Activated naive CD8-positive, alpha-beta T cell treated with anti-CD3 and anti-CD28 coated beads, Interleukin-2, amount 50 U/mL, for 24 hours (primary cell): ENCODE measurements at regions not wholly inside any gene's neighbourhood (a gene's known extent, or its start where the extent isn't known, plus 50 kb on each side); places are given as distances from the start of the nearest gene placed in this dataset.

Experiments used
- ATAC-seq: fragments of 150-1000 bp; cut with Tn5 transposase; one replicate; pipeline ENCODE4 v1.10.0; 2021
- DNase-seq: peaks from one replicate; pipeline ENCODE4 v3.0.0; 2021
- H3K27ac Mint-ChIP-seq: one replicate; pipeline ENCODE4 v1.8.0; 2021; ENCODE audit warnings: mild to moderate bottlenecking, mixed read lengths
- H3K27me3 Mint-ChIP-seq: one replicate; pipeline ENCODE4 v1.8.0; 2021; ENCODE audit warnings: mixed read lengths
- H3K36me3 Mint-ChIP-seq: one replicate; pipeline ENCODE4 v1.8.0; 2021; ENCODE audit warnings: low read depth, mixed read lengths
- H3K4me1 Mint-ChIP-seq: one replicate; pipeline ENCODE4 v1.8.0; 2021; ENCODE audit warnings: mixed read lengths
- H3K4me3 Mint-ChIP-seq: one replicate; pipeline ENCODE4 v1.8.0; 2021; ENCODE audit warnings: mild to moderate bottlenecking, moderate library complexity, mixed read lengths
- H3K9me3 Mint-ChIP-seq: one replicate; pipeline ENCODE4 v1.8.0; 2021; ENCODE audit warnings: mixed read lengths

DNA sequence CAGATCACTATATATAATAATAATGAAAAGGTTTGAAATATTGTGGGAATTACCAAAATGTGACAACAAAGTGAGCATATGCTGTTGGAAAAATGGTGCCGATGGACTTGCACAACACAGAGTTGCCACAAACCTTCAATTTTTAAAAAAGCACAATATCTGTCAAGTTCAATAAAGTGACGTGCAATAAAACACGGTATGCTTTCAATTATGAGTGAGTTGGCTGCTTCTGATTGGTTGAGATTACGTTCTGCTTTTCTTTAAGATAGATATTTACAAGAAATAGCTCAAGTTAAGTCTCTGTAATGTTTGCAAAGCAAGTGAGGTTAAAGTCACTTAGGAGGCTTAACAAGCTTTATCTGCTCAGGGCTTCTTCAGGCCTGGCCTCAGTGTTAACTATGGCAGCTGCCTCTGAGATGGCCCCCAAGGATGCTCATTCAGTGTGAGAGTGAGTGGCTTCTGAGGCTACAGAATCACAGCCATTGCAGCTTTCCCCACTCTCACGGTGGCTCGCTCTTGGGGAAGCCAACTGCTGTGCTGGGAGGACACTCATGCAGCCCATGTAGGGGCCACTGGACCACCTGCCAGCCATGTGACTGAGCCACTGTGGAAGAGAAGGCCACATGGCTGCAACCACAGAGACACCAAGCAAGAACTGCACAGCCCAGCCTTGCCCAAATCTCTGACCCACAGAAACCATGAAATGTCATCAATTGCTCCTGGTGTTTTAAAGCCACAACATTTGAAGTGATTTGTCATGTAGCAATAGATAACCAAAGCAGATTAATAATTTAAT is 78.3 kb upstream of the TMEM72 start:
- Mint-ChIP-seq H3K36me3 (no peaks in the 10 kb centered on the region), H3K4me1 (no peaks in the 10 kb centered on the region), H3K27me3 (no peaks in the 10 kb centered on the region), H3K9me3 (no peaks in the 10 kb centered on the region), H3K27ac (no peak overlapping the region), H3K4me3 (no peak overlapping the region)
- DNase-seq (no peak), ATAC-seq (no peak)

GRCh38 chr10:44834131-44834530 is 77.0 kb upstream of the TMEM72 start:
- H3K4me1 Mint-ChIP-seq = no peaks in the 10 kb centered on the region
- ATAC-seq (no peak), DNase-seq (no peak)
- no peaks in the 10 kb centered on the region for H3K36me3 Mint-ChIP-seq
- no peak overlapping the region for H3K4me3 Mint-ChIP-seq
- no peaks in the 10 kb centered on the region for H3K9me3 Mint-ChIP-seq
- H3K27me3 Mint-ChIP-seq = peaks cover 3% of the 10 kb centered on the region
- H3K27ac Mint-ChIP-seq = no peak overlapping the region

- H3K36me3 Mint-ChIP-seq = no peaks in the 10 kb centered on the region
- no peaks in the 10 kb centered on the region for H3K9me3 Mint-ChIP-seq
- no peak overlapping the region for H3K4me3 Mint-ChIP-seq
- no peak for ATAC-seq
- no peak for DNase-seq
- H3K27me3 Mint-ChIP-seq = peaks cover 7% of the 10 kb centered on the region
- no peaks in the 10 kb centered on the region for H3K4me1 Mint-ChIP-seq
- H3K27ac Mint-ChIP-seq = no peak overlapping the region
These were observed 75.8 kb upstream of the TMEM72 start for GRCh38 chr10:44835300-44835699.

DNA sequence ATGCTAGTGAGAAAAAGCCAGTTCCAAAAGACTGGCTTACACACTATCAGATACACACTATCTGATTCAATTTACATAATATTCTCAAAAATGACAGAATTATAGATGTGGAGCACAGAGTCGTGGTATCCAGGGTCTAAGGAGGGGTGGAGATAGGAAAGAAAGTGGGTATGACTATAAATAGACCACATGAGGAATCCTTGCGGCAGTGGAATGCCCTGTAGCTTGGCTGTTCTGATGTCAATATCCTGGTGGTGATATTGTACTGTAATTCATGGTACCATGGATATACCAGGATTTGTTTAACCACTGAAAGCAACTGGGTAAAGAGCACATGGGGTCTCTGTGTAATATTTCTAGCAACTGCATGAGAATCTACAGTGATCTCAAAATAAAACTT is 67.7 kb upstream of the TMEM72 start:
- peaks cover 14% of the 10 kb centered on the region for H3K27me3 Mint-ChIP-seq

GRCh38 chr10:44845361-44846175 is 65.6 kb upstream of the TMEM72 start:
- DNase-seq (no peak), ATAC-seq (no peak)
- Mint-ChIP-seq H3K9me3 (no peaks in the 10 kb centered on the region), H3K36me3 (no peaks in the 10 kb centered on the region), H3K27me3 (peaks cover 6% of the 10 kb centered on the region), H3K4me3 (no peak overlapping the region), H3K27ac (no peak overlapping the region), H3K4me1 (no peaks in the 10 kb centered on the region)

More for the DNA sequence above, 67.7 kb upstream of the TMEM72 start:
- H3K36me3 Mint-ChIP-seq = no peaks in the 10 kb centered on the region
- ATAC-seq = no peak
- H3K4me3 Mint-ChIP-seq = no peak overlapping the region
- H3K9me3 Mint-ChIP-seq = no peaks in the 10 kb centered on the region
- H3K4me1 Mint-ChIP-seq = no peaks in the 10 kb centered on the region
- no peak overlapping the region for H3K27ac Mint-ChIP-seq
- no peak for DNase-seq

GRCh38 chr10:44847110-44847509 is 64.0 kb upstream of the TMEM72 start:
- DNase-seq = no peak
- H3K4me3 Mint-ChIP-seq = no peak overlapping the region
- no peaks in the 10 kb centered on the region for H3K36me3 Mint-ChIP-seq
- no peaks in the 10 kb centered on the region for H3K4me1 Mint-ChIP-seq
- no peak for ATAC-seq
- no peaks in the 10 kb centered on the region for H3K9me3 Mint-ChIP-seq
- no peaks in the 10 kb centered on the region for H3K27me3 Mint-ChIP-seq
- no peak overlapping the region for H3K27ac Mint-ChIP-seq

- H3K36me3 Mint-ChIP-seq = no peaks in the 10 kb centered on the region
- no peaks in the 10 kb centered on the region for H3K9me3 Mint-ChIP-seq
- H3K27me3 Mint-ChIP-seq = no peaks in the 10 kb centered on the region
- no peaks in the 10 kb centered on the region for H3K4me1 Mint-ChIP-seq
- H3K27ac Mint-ChIP-seq = no peak overlapping the region
- no peak overlapping the region for H3K4me3 Mint-ChIP-seq
- ATAC-seq (no peak), DNase-seq (no peak)
These were observed 62.9 kb upstream of the TMEM72 start for GRCh38 chr10:44848211-44848610.

DNA sequence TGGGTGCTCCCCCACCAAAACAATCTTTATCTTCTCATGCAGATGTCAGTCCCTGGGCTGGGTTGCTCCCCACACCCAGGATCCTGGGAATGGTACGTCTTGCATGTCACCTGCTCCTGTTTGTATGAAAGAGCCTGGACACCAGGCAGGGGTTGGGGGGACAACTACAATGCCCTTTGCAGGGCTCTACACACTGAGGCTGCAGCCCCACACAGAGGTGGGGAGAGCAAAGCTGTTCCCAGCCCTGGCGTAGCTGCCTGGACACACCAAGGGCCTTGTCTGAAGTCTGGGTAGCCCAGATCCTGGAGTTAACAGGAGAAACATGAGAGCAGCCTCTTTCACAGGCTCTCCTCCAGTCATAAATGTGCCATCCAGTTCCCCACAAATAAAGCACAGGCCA is 61.2 kb upstream of the TMEM72 start:
- no peaks in the 10 kb centered on the region for H3K36me3 Mint-ChIP-seq
- ATAC-seq (no peak), DNase-seq (no peak)
- H3K27me3 Mint-ChIP-seq = no peaks in the 10 kb centered on the region
- H3K9me3 Mint-ChIP-seq = no peaks in the 10 kb centered on the region
- H3K4me1 Mint-ChIP-seq = no peaks in the 10 kb centered on the region
- H3K27ac Mint-ChIP-seq = no peak overlapping the region
- no peak overlapping the region for H3K4me3 Mint-ChIP-seq

DNA sequence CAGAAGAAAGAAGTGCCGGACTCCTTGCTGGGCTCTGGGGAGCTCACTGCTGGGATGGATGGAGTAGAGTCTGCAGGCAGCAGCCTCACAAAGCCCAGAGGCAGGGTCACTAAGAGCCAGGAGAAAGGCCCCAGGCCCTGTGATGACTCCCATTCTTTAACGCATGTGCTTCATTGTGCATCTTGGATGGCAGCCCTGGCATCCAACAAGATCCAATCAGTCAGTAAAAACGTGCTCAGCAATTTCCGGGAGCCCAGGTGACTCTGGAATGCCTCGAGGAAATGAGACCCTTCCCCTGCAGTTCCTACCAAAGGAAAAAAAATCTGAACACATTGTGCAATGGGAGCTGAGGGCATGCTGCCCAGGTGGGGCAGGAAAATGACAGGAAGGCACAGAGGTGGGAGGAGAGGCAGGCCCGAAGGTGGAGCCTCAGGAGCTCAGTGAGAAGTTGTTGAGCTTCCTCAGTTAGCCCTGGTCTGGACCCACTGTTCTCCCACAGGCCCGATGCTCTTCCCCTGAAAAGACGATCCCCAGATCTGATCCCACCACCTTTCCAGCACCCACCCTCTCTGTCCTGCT is 60.7 kb upstream of the TMEM72 start:
- Mint-ChIP-seq H3K36me3 (no peaks in the 10 kb centered on the region), H3K4me3 (no peak overlapping the region), H3K9me3 (no peaks in the 10 kb centered on the region), H3K27ac (no peak overlapping the region), H3K27me3 (no peaks in the 10 kb centered on the region), H3K4me1 (no peaks in the 10 kb centered on the region)
- DNase-seq (no peak), ATAC-seq (no peak)

- no peaks in the 10 kb centered on the region for H3K9me3 Mint-ChIP-seq
- ATAC-seq (no peak), DNase-seq (no peak)
- H3K27me3 Mint-ChIP-seq = no peaks in the 10 kb centered on the region
- H3K27ac Mint-ChIP-seq = no peak overlapping the region
- no peaks in the 10 kb centered on the region for H3K36me3 Mint-ChIP-seq
- no peaks in the 10 kb centered on the region for H3K4me1 Mint-ChIP-seq
- no peak overlapping the region for H3K4me3 Mint-ChIP-seq
These were observed 59.7 kb upstream of the TMEM72 start for GRCh38 chr10:44851413-44851812.

DNA sequence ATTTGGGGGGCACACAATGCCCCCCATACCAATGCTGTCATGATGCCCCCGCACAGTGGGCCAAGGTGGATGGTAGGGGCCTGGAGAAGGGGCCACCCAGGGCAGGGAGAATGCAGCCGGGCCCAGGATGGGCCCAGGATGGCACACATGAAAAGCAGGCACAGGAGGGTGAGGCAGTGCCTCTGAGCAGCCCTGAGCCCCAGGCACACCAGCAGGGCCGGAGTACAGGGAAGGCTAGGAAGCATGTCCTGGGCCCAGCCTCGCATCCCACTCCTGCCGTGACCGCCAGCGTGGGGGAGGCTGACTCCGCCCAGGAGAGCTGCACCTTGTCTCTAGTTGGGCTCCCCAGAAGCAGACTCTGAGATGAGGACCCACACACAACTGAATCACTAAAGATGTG is 59.3 kb upstream of the TMEM72 start:
- Mint-ChIP-seq H3K27ac (no peak overlapping the region), H3K27me3 (no peaks in the 10 kb centered on the region), H3K36me3 (no peaks in the 10 kb centered on the region), H3K9me3 (no peaks in the 10 kb centered on the region), H3K4me3 (no peak overlapping the region), H3K4me1 (no peaks in the 10 kb centered on the region)
- DNase-seq (no peak), ATAC-seq (peak; percentile 21)

GRCh38 chr10:44853148-44853734 is 57.9 kb upstream of the TMEM72 start:
- no peaks in the 10 kb centered on the region for H3K27me3 Mint-ChIP-seq
- no peaks in the 10 kb centered on the region for H3K36me3 Mint-ChIP-seq
- no peak for ATAC-seq
- no peak overlapping the region for H3K27ac Mint-ChIP-seq
- no peaks in the 10 kb centered on the region for H3K4me1 Mint-ChIP-seq
- DNase-seq = no peak
- no peaks in the 10 kb centered on the region for H3K9me3 Mint-ChIP-seq
- no peak overlapping the region for H3K4me3 Mint-ChIP-seq

DNA sequence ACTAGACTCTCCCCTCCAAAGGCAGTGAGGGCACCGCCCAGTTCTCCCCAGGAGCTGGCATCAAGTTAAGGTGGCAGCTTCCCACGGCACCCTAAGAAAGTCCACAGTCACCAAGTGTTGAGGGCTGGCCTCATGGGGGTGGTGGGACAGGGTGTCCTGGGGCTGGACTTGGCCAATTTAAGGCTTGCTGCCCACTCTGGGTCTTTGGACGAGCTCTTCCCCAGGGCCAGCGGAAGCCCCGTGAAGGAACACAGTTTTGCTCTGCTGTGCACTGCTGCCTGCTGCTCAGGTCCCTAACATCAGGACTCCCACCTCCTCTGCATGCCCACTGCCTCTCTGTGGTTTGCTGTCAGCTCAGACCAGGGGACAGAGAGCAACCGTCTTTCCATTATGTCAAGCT is 57.3 kb upstream of the TMEM72 start:
- Mint-ChIP-seq H3K36me3 (no peaks in the 10 kb centered on the region), H3K4me1 (no peaks in the 10 kb centered on the region), H3K4me3 (no peak overlapping the region), H3K27ac (no peak overlapping the region), H3K27me3 (no peaks in the 10 kb centered on the region), H3K9me3 (no peaks in the 10 kb centered on the region)
- ATAC-seq (no peak), DNase-seq (no peak)

- ATAC-seq (no peak), DNase-seq (no peak)
- H3K9me3 Mint-ChIP-seq = no peaks in the 10 kb centered on the region
- H3K27me3 Mint-ChIP-seq = no peaks in the 10 kb centered on the region
- no peak overlapping the region for H3K4me3 Mint-ChIP-seq
- H3K36me3 Mint-ChIP-seq = no peaks in the 10 kb centered on the region
- no peak overlapping the region for H3K27ac Mint-ChIP-seq
- H3K4me1 Mint-ChIP-seq = no peaks in the 10 kb centered on the region
These were observed 56.3 kb upstream of the TMEM72 start for GRCh38 chr10:44854693-44855350.
